GM19467 (cell line): ENCODE measurements at regions not wholly inside any gene's neighbourhood (a gene's known extent, or its start where the extent isn't known, plus 50 kb on each side); places are given as distances from the start of the nearest gene placed in this dataset.
"Not testable (repeated sequence)": the region's sequence is repeated elsewhere in the genome, so short reads cannot be mapped to it uniquely, and the experiment has no call there.

ENCODE experiments used
- ATAC-seq: cut with Tn5 transposase; IDR thresholded peaks from one replicate; pipeline ENCODE4 v1.9.1; 2021; ENCODE audit warnings: mild to moderate bottlenecking, moderate library complexity; ENCODE audit not compliant: unreplicated experiment

DNA sequence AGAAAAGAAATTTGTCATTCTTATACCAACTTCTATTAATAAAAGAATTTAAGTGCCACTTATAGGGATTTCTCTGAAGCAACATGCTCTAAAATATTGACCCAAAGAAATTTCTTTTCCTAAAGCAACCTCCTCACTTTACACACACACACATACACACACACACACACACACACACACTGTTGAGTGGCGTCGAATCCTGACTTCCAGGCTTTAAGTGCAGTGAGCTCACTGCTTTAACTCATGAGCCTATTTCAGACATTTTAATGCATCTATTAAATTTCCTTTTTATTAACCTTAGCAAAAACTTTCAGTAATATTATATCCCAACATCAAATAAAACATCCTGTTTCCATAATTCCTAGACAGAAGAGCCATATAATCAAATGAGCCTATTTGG is 229.1 kb upstream of the ACVR2A start:
- no peak for ATAC-seq

DNA sequence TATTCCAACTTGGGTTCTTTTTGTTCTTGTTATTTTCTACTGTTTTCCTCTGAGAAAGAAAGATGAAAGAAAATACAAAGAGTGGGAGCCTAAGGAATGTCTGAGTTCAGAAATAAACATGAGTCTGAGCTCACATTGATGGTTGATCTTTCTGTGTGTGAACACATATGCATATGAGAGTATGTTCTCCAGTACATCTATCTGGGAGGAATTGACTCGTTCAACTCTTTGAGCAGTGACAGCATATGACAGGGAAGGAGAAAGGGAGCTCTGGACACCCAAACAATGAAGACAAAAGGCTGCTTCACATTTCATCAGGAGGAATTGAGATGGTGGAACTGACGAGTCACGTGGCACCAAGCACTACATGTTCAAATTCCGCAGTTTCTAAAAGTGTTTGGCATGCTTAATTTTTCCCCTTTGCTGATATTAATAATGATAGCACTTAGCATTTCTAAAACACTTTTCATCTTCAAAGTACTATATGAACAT is 229.8 kb upstream of the ACVR2A start:
- no peak for ATAC-seq

DNA sequence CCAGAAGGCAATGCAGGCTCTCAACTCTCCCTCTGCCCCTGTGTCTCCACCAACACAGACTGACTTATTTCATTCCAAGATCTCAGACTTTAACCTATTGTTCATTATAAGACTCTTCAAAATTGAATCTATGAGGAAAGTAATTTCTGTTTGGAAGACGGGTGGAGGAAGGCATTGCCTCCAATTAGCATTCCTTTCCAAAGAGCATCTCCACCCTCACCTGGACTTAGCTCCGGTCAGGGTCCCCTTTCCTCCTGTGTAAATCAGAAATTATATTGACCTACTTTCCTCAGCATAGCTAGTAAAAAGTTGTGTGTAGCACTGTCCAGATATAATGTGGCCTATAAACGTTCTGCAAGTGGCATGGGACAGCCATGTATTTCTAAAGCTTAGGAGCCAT is 230.4 kb upstream of the ACVR2A start:
- no peak for ATAC-seq

DNA sequence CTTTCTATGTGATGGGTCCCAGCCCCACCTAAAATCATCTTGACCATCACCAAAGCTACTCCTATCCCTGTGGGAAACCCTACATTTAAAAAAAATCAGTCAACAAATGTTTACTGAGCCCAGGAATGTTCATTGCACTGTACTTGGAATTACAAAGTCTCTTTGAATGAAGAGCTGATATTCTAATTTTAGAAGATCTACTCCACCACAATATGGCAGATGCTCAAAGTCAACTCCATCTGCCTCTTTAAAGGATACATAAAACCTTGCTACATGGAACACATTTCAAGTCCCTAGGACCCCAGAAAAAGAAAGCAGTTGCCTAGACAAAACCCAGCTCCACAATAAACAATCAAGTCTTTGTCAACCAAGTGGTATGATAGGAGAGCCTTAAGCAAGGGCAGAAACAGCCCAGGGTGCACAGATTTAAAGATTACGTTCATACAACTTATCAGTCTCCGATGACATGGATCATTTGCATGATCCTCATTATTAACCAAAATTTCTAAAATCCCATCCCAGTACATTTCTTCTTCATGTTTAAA is 234.3 kb upstream of the ACVR2A start:
- ATAC-seq: no peak

DNA sequence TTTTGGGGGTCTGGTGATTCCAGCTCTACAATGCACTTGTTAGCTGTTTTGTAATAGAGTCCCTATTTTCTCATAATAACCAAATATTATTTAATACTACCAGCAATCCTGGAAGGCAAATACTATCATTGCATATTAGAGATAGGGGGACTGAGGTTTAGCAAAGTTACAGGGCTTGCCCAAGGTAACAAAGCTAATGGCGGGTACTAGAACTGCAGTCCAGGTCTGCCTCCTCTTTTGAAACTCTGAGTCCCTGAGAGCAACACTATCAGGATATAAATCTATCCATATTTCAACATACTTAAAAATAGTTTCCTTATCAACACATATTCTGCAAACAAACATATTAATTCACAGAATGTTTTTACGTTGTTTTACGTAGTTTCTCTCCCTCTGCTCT is 235.5 kb upstream of the ACVR2A start:
- ATAC-seq: no peak

DNA sequence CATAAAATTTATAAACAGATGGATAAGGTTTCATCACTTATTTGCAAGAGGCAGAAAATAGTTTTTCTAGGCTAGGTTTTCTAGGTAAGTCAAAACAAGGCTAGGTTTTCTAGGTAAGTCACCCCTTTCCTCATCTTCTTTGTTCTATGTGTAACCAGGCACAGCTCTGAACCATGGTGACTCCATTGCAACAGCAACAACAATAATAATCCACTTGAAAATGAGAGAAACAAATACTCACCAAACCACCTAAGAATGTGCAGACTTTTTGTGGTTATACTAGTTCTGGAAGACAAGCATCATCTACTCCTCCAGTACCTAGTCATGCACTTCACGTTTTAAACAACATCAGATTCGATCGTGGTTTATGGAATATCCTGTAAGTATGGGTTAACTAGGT is 237.4 kb upstream of the ACVR2A start:
- ATAC-seq: no peak

DNA sequence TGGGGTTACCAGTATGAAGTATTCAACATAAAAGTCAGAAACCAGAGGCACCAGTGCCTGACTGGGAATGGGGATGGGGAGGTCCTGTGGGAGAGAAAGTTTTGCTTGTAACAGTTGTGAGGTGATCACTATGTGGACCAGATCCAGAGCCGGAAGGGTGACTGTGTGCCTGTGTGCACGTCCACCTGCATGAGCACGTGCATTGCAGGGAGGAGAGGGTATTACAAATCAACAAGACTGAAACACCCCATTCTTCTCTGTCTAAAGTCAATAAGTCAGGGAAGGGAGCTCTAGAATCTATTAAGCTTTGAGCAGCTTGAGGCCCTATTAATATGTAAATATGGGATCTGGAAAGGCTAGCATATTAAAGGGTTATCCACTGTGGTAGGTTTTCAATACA is 241.0 kb upstream of the ACVR2A start:
- no peak for ATAC-seq

DNA sequence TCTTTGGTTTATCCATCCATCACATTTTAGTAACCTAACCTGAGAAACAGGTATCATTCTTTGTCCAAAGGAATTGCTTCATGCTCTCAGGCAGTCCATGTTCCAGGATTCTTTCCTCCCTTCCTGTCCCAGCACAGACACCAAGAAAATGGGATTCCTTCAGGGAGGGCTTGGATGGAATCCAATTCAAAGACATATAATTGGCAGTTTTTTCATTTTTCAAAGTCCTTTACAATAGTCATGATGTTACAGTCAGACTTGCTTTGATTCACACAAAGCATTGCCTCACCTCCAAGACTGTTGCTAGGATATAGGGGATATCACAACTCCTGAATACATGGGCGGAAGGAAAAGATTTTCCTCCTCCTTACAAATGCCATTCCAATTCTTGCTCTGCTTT is 241.4 kb upstream of the ACVR2A start:
- ATAC-seq: no peak

DNA sequence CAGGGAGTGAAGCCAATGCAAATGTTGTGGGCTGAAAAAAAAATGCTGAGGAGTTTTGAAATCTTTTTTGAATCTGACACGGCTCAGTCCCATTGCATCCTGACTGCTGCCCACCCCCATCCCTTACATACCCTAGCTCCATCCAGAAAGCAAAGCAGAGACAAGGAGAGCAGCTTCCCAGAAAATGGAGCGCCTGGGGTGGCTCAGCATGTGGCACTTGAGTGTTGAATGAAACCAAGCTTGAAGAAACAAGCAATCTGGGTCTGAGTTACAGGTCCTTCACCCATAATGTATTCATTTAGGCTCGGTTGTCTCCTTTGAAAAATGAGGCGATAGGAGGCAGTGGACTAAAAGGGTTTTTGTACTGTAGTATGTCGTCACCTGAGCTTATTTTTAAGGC is 244.2 kb upstream of the ACVR2A start:
- no peak for ATAC-seq

DNA sequence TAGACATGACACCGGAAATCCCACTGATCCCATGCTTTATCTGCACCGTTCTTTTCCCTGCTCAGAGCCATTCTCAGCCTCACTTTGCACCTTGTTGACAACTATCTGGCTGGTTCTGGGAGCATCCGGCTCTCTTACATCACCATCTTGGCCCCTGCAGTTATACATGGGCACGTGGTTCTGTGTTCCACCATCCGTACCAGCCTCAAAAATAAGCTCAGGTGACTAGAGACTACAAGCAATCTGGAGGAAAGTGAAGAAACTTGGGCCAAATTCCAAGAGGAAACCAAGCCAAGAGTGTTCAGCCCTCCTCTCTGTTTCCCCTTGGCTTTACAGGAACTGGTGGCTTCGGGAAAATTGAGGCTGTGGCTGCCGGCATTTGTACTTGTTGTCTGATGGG is 244.6 kb upstream of the ACVR2A start:
- no peak for ATAC-seq

DNA sequence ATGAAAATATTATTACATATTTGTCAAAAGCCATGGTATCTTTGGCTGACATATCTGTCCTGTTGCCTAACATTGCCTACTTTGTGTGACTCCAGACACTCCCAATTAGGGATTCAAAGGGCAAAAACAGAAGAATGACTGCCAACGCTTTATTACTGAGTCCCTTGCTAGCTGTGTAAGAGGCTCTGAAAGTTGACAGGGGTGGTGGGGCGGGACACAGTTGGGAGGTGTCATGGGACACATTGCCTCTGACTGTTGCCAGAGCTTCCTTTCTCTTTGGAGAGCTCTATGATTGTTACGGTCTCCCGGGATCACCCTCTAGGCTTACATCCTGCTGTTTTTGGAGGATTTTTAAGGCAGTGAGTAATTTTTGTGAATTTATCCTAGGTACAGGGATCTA is 249.6 kb upstream of the ACVR2A start:
- ATAC-seq: no peak

DNA sequence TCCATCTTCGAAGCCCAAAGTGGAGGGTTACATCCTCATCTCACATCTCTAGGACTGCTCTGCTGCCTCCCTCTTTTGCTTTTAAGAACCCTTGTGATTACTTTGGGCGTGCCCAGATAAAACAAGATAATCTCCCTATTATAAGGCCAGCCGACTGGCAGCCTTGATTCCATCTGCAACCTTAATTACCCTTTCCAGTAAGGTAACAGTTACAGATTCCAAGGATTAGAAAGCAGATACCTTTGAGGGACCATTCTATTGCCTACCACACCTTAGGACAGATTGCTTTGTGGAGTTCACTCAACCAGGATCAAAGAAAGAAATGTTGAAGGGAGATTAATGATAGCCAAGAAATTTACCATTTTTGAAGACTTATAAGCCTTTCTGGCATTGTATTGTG is 250.8 kb upstream of the ACVR2A start:
- ATAC-seq: no peak

DNA sequence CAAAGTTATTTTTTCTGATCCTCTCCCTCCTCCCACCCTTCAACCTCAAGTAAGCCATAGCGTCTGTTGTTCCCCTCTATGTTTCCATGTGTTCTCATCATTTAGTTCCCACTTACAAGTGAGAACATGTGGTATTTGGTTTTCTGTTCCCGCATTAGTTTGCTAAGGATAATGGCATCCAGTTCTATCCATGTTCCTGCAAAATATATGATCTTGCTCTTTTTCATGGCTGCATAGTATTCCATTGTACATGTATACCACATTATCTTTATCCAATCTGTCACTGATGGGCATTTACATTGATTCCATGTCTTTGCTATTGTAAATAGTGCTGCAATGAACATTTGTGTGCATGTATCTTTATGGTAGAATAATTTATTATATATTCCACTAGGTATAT is 252.0 kb upstream of the ACVR2A start:
- not testable (repeated sequence) for ATAC-seq

DNA sequence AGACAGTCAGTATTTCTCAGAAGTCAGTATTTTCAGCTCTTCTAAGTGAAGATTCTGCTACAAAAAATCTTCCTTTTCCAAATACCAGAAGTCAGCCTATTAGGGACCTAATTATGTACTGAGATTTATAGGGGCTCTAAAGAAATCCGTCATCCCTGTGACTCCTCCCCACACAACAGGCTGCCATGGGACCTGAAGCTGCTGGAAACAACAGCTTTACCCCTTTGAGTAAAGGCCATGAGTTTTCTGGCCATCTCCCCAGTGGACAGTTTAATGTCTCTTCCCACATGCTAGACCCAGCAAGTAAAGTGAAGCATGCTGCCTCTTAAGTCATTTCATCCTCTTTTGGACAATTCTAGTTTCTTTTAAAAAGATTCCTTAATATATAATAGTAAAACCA is 255.7 kb upstream of the ACVR2A start:
- no peak for ATAC-seq

DNA sequence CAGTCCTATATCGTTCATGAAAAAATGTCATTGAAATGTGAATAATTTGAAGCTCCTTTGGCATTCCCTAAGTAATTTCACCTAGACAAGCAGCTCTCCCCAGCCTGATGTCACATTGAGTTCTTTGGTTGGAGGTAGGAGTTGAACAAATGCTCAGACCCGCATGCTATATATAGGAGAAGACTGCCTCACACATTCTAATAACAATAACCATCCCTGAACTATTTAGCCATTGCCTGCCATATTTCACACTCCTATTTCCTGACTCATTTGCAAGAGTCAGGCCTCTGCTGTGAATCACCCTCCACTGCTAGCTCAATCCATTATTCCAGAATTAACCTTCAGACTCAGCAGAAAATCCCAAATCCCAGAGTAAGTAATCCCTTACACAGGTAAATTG is 256.6 kb upstream of the ACVR2A start:
- no peak for ATAC-seq

DNA sequence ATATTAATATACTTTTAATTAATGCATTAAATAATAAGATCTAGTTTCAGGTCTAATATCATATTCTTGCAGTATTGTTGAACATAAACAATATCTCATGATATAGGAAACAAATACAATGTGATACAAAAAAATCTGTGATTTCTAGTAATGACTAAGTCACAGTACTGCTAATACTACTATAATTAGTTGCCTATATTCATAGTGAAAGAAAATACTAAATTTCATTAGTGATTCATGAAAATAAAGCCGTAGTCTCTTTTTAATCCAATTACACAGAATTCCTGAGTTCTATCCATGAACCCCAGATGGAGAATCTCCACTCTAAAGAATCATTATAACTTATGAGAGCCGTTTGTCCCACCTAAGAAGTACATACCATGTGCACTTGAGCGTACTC is 266.3 kb upstream of the ACVR2A start:
- no peak for ATAC-seq

DNA sequence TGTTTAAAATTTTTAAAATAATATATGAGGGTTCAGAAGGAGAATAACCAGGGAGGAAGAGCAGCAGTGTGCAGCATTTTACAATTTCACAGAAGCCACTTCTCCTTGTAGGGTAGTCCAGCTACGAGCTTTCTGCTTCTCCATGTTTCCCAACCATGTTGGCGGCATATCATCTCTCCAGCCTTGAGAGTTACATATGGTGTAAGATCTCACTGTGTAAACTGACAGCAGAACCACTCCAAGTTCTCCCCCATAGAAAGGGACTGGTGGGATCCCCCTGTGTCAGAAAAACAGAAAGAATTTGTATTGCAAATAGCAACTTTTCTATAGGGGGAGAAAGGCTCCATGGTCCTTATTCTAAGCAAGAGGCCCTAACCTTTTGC is 266.8 kb upstream of the ACVR2A start:
- ATAC-seq: no peak

DNA sequence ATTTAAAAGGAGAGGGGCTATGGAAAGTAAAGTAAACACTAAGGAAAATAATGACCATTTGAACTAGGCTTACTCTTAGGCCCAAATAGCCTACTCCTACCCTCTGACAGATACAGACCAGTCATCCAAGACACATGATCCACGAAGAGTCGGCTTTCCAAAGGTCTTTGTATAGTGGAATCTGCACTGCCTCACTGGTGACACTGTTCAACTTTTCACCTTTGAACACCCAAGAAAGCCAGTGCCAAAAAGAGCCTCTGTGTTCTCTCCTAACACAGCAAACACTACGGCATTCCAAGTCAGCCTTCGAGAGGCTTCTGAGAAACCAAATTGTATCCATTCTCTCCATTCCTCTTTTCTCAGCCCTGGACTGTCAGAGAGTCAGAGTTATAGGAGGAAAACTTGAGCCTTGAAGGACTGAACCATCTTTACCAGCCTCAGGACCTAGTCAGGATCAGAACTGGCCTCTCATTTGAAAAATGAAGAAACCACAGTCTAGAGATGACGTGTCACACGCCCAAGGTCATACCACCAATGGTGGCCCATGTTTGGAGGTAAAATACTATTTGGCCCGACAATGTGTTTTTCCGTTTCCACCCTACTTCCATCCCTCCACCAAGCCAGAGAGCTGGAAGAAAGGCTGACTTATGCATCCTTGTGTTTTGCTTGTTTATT is 267.4 kb upstream of the ACVR2A start:
- ATAC-seq: no peak

DNA sequence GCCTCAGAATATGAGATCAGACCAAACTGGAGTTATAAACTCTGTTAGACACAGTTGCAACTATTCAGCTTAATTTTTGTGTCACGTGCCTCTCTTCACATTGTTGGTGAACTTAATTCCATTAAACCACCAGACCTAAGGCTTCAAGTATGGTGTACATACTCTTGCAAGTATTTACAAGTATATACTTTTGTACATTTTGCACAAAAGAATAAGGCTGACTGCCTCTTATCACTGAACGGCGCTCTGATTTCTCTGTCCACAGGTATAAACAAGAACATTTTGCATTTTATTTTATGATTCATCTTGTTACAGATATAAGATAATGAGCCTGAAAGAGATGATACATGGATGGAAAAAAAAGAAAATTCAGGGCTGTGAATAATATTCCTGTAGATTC is 269.7 kb upstream of the ACVR2A start:
- ATAC-seq: no peak

DNA sequence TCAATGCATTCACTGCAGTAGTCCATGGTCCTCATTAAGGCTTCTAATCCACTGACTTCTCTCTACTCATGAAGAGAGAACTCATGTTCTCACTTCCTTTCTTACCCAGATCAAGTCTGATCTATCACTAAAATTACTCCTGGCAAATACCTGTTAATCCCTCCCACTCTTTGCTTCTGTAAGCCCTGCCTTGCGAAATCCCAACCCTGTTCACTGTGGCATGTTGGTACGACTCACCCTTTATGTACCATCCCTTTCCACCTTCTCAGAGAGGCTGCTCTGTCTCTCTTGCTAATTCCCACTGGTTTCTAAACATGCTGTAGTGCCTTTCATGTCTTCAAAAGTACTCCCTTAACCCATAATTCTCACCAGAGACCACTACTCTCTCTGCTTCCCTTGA is 272.2 kb upstream of the ACVR2A start:
- no peak for ATAC-seq

DNA sequence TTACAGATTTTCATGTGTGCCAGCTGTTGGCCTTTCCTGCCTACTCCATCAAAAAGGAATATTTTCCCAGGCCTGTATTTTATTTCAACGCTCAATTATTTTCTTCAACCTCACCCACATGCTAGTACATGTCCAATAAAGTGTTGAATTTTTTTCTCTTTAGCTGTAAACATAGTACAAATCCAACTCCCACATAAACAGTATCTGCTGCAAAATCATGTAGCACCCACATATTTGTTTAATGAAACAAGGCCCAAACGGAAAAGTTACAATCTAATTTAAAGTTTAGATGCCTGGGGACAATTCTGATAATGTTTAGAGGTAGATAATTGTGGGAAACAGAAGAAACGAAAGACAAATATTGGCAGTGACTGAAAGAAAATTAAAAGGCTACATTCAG is 275.4 kb upstream of the ACVR2A start:
- ATAC-seq: no peak

DNA sequence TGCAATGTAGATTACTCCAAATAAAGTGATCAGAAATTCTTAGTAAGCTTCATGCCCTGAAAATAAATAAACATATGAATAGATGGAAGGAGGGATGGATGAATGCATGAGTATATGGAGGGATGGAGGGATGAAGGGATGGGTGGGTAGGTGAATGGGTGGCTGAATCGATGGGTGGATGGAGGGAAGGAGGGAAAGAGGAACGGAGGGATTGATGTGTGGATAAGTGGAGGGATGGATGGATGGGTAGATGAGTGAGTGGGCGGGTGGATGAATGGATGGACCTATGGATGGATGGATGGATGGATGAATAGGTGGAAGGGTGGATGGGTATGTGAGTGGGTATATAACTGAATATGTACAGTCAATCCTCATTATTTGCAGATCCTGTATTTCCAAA is 276.7 kb upstream of the ACVR2A start:
- no peak for ATAC-seq

DNA sequence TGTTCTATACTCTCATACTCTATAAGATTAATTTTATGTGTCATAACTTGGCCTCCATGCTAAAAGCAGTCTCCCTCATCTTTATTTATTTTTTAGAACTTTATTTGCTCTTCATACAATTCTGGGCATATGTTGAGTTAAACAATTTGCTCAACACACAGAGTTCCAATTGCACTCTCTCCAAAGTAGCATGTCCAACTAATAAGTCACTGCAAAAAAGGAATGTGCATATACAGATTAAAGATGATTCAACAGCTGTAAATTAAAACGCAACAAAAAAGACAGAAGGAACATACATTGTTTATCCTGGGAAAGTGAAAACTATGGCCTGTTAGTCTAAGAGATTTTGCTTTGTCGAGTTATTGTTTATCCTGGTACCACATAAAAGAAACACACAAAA is 277.7 kb upstream of the ACVR2A start:
- no peak for ATAC-seq
